KMS-11 (cell line): ENCODE measurements at regions not wholly inside any gene's neighbourhood (a gene's known extent, or its start where the extent isn't known, plus 50 kb on each side); places are given as distances from the start of the nearest gene placed in this dataset.

Source experiments
- H2AFZ ChIP-seq: fragments of 200-600 bp; sonication (generic); 2 replicates; pipeline ENCODE4 v1.6.1; 2016; ENCODE audit warnings: antibody characterized with exemption, mixed run types, low read depth
- H3K27ac ChIP-seq: fragments of 200-600 bp; sonication (generic); 2 replicates; pipeline ENCODE4 v1.6.1; 2016; ENCODE audit warnings: mild to moderate bottlenecking, mixed run types
- H3K27me3 ChIP-seq: fragments of 200-600 bp; sonication (generic); 2 replicates; pipeline ENCODE4 v1.6.1; 2017; ENCODE audit warnings: mild to moderate bottlenecking, low read depth, mixed run types, moderate library complexity; ENCODE audit not compliant: insufficient read depth
- H3K36me3 ChIP-seq: fragments of 200-600 bp; sonication (generic); 2 replicates; pipeline ENCODE4 v1.6.1; 2017; ENCODE audit warnings: mild to moderate bottlenecking, mixed run types; ENCODE audit not compliant: insufficient read depth
- H3K4me1 ChIP-seq: fragments of 200-600 bp; sonication (generic); 2 replicates; pipeline ENCODE4 v1.6.1; 2016; ENCODE audit warnings: mild to moderate bottlenecking, low read depth, mixed run types; ENCODE audit not compliant: poor library complexity, severe bottlenecking
- H3K4me2 ChIP-seq: fragments of 200-600 bp; sonication (generic); 2 replicates; pipeline ENCODE4 v1.7.0; 2016; ENCODE audit warnings: mild to moderate bottlenecking, mixed run types
- H3K4me3 ChIP-seq: fragments of 200-600 bp; sonication (generic); IDR thresholded peaks from 2 replicates; pipeline ENCODE4 v1.6.1; 2017; ENCODE audit warnings: low read depth, low read length, mixed read lengths; ENCODE audit not compliant: insufficient read depth
- H3K79me2 ChIP-seq: fragments of 200-600 bp; sonication (generic); 2 replicates; pipeline ENCODE4 v1.6.1; 2016; ENCODE audit warnings: low read depth, mixed run types; ENCODE audit not compliant: insufficient read depth
- H3K9ac ChIP-seq: fragments of 200-600 bp; sonication (generic); 2 replicates; pipeline ENCODE4 v1.6.1; 2016; ENCODE audit warnings: mild to moderate bottlenecking, mixed run types
- H4K20me1 ChIP-seq: fragments of 200-600 bp; sonication (generic); 2 replicates; pipeline ENCODE4 v1.6.1; 2016; ENCODE audit warnings: mild to moderate bottlenecking, mixed run types; ENCODE audit not compliant: insufficient read depth
- TF ChIP-seq, protein P1 (sequence below): fragments of 200-600 bp; sonication (generic); conservative IDR thresholded peaks from 2 replicates; pipeline ENCODE4 v1.6.1; 2017; ENCODE audit warnings: low read depth, mild to moderate bottlenecking, antibody characterized with exemption, low read length, moderate library complexity, mixed read lengths

DNA sequence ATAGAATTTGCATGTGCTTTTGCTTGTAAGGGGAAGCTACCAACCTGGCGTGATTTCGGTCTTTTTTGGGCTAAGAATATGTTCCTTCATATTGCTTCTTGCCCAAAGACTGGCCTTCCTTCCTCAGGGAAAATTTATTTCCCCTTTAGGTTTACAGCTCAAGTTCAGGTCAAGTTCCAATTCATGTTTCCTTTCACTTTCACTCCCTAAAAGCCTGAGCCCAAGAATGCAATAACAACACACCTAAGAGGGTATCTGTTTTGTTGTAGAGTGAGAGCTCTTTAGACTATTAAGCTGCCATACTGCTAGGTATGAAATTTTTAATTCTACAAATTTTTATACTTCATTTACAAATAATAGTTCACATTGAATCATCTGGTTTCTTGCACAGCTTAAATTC lies 299.6 kb downstream of the TLL1 start:
- Histone ChIP-seq H3K79me2 (no peaks in the 10 kb centered on the region), H3K9ac (no peak overlapping the region), H4K20me1 (no peaks in the 10 kb centered on the region), H3K27me3 (no peaks in the 10 kb centered on the region), H3K4me2 (no peak overlapping the region), H3K4me1 (no peaks in the 10 kb centered on the region), H3K36me3 (no peaks in the 10 kb centered on the region), H2AFZ (no peak overlapping the region), H3K4me3 (no peak overlapping the region), H3K27ac (no peak overlapping the region)
- TF ChIP-seq, protein P1, sequence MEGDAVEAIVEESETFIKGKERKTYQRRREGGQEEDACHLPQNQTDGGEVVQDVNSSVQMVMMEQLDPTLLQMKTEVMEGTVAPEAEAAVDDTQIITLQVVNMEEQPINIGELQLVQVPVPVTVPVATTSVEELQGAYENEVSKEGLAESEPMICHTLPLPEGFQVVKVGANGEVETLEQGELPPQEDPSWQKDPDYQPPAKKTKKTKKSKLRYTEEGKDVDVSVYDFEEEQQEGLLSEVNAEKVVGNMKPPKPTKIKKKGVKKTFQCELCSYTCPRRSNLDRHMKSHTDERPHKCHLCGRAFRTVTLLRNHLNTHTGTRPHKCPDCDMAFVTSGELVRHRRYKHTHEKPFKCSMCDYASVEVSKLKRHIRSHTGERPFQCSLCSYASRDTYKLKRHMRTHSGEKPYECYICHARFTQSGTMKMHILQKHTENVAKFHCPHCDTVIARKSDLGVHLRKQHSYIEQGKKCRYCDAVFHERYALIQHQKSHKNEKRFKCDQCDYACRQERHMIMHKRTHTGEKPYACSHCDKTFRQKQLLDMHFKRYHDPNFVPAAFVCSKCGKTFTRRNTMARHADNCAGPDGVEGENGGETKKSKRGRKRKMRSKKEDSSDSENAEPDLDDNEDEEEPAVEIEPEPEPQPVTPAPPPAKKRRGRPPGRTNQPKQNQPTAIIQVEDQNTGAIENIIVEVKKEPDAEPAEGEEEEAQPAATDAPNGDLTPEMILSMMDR: no peak

DNA sequence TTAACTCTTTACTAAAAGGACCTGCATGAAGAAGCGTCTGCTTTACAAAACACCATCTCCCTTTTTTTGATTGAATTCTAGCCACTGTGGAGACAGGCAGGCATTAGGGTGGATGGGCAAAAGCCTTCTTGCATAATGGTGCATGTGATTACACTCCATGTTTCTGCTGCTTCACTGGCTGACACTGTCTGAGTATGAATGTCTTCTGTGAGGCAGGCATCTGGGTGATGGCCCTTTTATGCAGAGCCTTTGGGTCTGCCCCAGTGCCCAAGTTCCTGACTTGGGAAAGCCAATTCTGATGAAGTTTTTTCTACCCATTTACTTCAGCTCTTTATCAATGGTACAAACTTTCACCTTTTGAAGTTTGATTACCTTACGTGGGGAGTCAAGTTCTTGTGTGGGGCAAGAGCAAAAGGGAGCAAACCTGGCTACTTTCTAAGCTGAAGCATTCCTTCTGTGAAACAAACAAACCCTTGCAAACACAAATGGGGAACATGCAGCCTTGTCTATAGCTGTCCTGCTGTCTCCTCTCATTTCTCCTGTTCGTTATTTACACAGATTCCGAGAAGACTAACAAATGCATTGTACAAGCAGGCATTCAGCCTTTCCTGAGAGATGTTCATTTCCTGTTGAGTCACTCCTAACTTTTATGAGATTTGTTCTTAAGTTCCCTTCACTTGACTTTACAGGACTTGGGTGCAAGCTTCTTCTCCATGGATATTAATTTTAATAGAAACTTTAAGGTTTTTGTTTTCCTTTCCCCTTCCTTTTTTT lies 301.9 kb downstream of the TLL1 start:
- H2AFZ ChIP-seq: no peak overlapping the region
- H3K9ac ChIP-seq: no peak overlapping the region
- H3K4me1 ChIP-seq: no peaks in the 10 kb centered on the region
- TF ChIP-seq, protein P1: no peak
- H3K27me3 ChIP-seq: no peaks in the 10 kb centered on the region
- H3K4me2 ChIP-seq: no peak overlapping the region
- H3K27ac ChIP-seq: no peak overlapping the region
- no peaks in the 10 kb centered on the region for H3K36me3 ChIP-seq
- H3K79me2 ChIP-seq: no peaks in the 10 kb centered on the region
- no peaks in the 10 kb centered on the region for H4K20me1 ChIP-seq
- H3K4me3 ChIP-seq: no peak overlapping the region

DNA sequence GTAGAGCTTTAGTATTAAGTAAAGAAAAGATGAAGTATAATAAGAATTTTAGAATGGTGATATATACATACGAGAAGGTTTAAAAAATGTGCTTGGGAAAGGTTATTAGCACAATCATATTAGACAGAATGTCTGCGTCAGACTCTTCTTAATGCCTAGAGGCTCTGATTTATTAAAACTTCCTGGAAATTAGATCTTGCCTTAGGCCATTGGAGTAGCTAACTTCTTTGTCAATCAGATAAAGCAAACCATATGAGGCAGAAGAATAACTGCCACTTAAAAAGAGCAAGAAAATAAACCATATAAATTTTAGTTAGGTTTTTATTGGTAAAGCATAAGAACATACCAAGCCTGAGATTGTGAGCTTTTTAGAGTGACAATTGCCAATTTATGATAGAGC lies 309.1 kb downstream of the TLL1 start:
- TF ChIP-seq, protein P1: no peak
- no peak overlapping the region for H3K27ac ChIP-seq
- H2AFZ ChIP-seq: no peak overlapping the region
- H3K4me1 ChIP-seq: no peaks in the 10 kb centered on the region
- H3K36me3 ChIP-seq: no peaks in the 10 kb centered on the region
- no peak overlapping the region for H3K9ac ChIP-seq
- no peaks in the 10 kb centered on the region for H3K27me3 ChIP-seq
- no peak overlapping the region for H3K4me2 ChIP-seq
- no peak overlapping the region for H3K4me3 ChIP-seq
- H4K20me1 ChIP-seq: no peaks in the 10 kb centered on the region
- H3K79me2 ChIP-seq: no peaks in the 10 kb centered on the region

DNA sequence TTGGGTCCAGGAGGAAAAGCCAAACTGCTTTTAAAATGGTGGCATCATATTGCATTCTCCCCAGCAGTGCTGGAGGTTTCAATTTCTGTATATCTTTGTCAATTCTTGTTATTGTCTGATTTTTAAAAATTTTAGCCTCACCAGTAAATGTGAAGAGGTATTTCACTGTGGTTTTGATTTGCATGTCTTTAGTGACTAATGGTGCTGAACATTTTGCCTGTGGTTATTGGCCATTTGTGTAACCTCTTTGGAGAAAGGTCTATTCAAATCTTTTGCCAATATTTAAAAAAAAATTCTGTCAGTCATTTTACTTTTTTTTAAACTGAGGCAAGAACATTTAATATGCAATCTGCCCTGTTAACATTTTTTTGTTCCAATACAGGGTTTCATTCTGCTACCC lies 322.1 kb downstream of the TLL1 start:
- Histone ChIP-seq H3K4me2 (no peak overlapping the region), H2AFZ (no peak overlapping the region), H3K79me2 (no peaks in the 10 kb centered on the region), H4K20me1 (no peaks in the 10 kb centered on the region), H3K27me3 (no peaks in the 10 kb centered on the region), H3K27ac (no peak overlapping the region), H3K36me3 (no peaks in the 10 kb centered on the region), H3K4me3 (no peak overlapping the region), H3K4me1 (no peaks in the 10 kb centered on the region), H3K9ac (no peak overlapping the region)
- TF ChIP-seq, protein P1: no peak
